Uterus (tissue), 3 donors: ENCODE measurements at regions not wholly inside any gene's neighbourhood (a gene's known extent, or its start where the extent isn't known, plus 50 kb on each side); places are given as distances from the start of the nearest gene placed in this dataset.

Experiments used
- DNase-seq, 2 donors: peaks; one replicate each; pipeline ENCODE4 v3.0.0-alpha.2; 2019 to 2020
- H3K27ac ChIP-seq, 2 donors: fragments of 200-600 bp; sonication (generic); 1 replicate in 1 of 2; 2 replicates in 1 of 2; pipeline ENCODE4 v1.5.1; 2016 to 2018
- H3K27me3 ChIP-seq, 2 donors: fragments of 200-600 bp; sonication (generic); one replicate each; pipeline ENCODE4 v1.5.1; 2018 to 2019; ENCODE audit warnings: control low read depth in 1 of 2
- H3K36me3 ChIP-seq, 2 donors: fragments of 200-600 bp; sonication (generic); one replicate each; pipeline ENCODE4 v1.5.1; 2019; ENCODE audit warnings: control low read depth in 1 of 2
- H3K4me1 ChIP-seq, 2 donors: fragments of 200-600 bp; sonication (generic); one replicate each; pipeline ENCODE4 v1.5.1; 2018 to 2019; ENCODE audit warnings: control low read depth in 1 of 2
- H3K4me3 ChIP-seq, 2 donors: fragments of 200-600 bp; sonication (generic); 1 replicate in 1 of 2; 2 replicates in 1 of 2; pipeline ENCODE4 v1.5.1; 2018 to 2019; ENCODE audit warnings: mild to moderate bottlenecking in 1 of 2
- H3K9me3 ChIP-seq, 2 donors: fragments of 200-600 bp; sonication (generic); one replicate each; pipeline ENCODE4 v1.5.1; 2019; ENCODE audit warnings: control low read depth in 1 of 2
- POLR2A ChIP-seq, 2 donors: fragments of 450-650 bp; IDR thresholded peaks; one replicate each; pipeline ENCODE4 v1.6.1; 2016; ENCODE audit warnings: antibody characterized with exemption in 2 of 2, mild to moderate bottlenecking in 1 of 2, moderate library complexity in 1 of 2
- intact Hi-C: fragments of 100-400 bp; cut with DNase I; formaldehyde crosslinking; loops from one replicate; pipeline ENCODE4 v1.15.1; 2023; ENCODE audit warnings: low total_unique reads
- TF ChIP-seq, protein P1 (sequence below), 4 experiments: fragments of 200-600 bp in 2 of 4; fragments of 450-650 bp in 2 of 4; sonication (generic) in 2 of 4; IDR thresholded peaks; one replicate each; pipeline ENCODE4 v1.5.1; 2016 to 2019; ENCODE audit warnings: antibody characterized with exemption in 4 of 4, mild to moderate bottlenecking in 2 of 4, moderate library complexity in 1 of 4
- donor health status: DM: yes; HTN: yes; CAD: no.

DNA sequence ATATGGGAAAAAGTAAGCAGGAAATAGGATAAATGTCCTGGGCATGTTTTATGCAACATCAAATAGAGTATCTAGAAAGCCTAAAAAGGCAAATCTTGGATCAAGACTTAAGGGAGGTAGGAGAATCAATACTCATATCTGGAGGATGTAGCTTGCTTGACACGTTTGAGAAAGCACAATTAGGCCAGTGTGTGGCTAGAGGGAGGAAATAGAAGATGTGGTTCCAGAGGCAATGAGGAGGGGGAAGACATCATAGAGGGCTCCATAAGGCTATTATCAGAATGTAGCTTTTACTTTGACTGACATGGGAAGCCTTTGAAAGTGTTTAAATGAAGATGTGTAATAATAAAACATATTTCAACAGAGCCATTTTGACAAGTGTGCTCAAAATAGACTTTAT is 200.7 kb upstream of the CDH12 start:
- Histone ChIP-seq H3K9me3 (no peaks in the 10 kb centered on the region), H3K27me3 (no peaks in the 10 kb centered on the region), H3K4me3 (no peak overlapping the region), H3K27ac (no peak overlapping the region), H3K36me3 (no peaks in the 10 kb centered on the region), H3K4me1 (no peaks in the 10 kb centered on the region)
- intact Hi-C loops: no loop called here
- TF ChIP-seq POLR2A (IDR thresholded peaks at IDR 0.05): no peak
- TF ChIP-seq, protein P1, sequence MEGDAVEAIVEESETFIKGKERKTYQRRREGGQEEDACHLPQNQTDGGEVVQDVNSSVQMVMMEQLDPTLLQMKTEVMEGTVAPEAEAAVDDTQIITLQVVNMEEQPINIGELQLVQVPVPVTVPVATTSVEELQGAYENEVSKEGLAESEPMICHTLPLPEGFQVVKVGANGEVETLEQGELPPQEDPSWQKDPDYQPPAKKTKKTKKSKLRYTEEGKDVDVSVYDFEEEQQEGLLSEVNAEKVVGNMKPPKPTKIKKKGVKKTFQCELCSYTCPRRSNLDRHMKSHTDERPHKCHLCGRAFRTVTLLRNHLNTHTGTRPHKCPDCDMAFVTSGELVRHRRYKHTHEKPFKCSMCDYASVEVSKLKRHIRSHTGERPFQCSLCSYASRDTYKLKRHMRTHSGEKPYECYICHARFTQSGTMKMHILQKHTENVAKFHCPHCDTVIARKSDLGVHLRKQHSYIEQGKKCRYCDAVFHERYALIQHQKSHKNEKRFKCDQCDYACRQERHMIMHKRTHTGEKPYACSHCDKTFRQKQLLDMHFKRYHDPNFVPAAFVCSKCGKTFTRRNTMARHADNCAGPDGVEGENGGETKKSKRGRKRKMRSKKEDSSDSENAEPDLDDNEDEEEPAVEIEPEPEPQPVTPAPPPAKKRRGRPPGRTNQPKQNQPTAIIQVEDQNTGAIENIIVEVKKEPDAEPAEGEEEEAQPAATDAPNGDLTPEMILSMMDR (IDR thresholded peaks at IDR 0.05): no peak
- DNase-seq: no peak

GRCh38 chr5:23042226-23042625 is 189.1 kb upstream of the CDH12 start:
- DNase-seq: no peak
- Histone ChIP-seq H3K36me3 (no peaks in the 10 kb centered on the region), H3K27ac (no peak overlapping the region), H3K9me3 (no peaks in the 10 kb centered on the region), H3K4me3 (no peak overlapping the region), H3K4me1 (no peaks in the 10 kb centered on the region), H3K27me3 (no peaks in the 10 kb centered on the region)
- no peak for TF ChIP-seq POLR2A (IDR thresholded peaks at IDR 0.05)
- TF ChIP-seq, protein P1 (IDR thresholded peaks at IDR 0.05): no peak
- intact Hi-C loops: no loop called here

DNA sequence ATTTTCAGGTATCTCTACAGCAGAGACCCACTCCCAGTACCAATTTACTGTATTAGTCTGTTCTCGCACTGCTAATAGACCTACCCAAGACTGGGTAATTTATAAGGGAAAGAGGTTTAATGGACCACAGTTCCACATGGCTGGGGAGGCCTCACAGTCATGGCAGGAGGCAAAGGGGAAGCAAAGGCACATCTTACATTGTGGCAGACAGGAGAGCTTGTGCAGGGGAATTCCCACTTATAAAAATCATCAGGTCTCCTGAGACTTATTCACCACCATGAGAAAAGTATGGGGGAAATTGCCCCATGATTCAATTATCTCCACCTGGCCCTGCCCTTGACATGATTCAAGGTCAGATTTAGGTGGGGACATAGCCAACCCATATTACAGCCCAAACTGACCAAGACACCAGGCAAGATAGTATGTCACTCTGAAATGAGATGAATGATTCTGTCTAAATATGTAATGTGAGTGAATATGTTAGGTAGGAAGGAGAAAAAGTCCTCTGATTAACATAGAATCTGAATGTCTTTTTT is 182.5 kb upstream of the CDH12 start:
- no peaks in the 10 kb centered on the region for H3K36me3 ChIP-seq
- H3K9me3 ChIP-seq: no peaks in the 10 kb centered on the region
- H3K4me3 ChIP-seq: no peak overlapping the region
- no peak overlapping the region for H3K27ac ChIP-seq
- intact Hi-C loops: no loop called here
- DNase-seq: no peak
- H3K4me1 ChIP-seq: no peaks in the 10 kb centered on the region
- no peaks in the 10 kb centered on the region for H3K27me3 ChIP-seq
- TF ChIP-seq, protein P1 (IDR thresholded peaks at IDR 0.05): no peak
- no peak for TF ChIP-seq POLR2A (IDR thresholded peaks at IDR 0.05)

GRCh38 chr5:23033864-23034263 is 180.7 kb upstream of the CDH12 start:
- Histone ChIP-seq H3K27me3 (no peaks in the 10 kb centered on the region), H3K27ac (no peak overlapping the region), H3K4me3 (no peak overlapping the region), H3K9me3 (no peaks in the 10 kb centered on the region), H3K36me3 (no peaks in the 10 kb centered on the region), H3K4me1 (no peaks in the 10 kb centered on the region)
- intact Hi-C loops: no loop called here
- no peak for TF ChIP-seq POLR2A (IDR thresholded peaks at IDR 0.05)
- TF ChIP-seq, protein P1 (IDR thresholded peaks at IDR 0.05): no peak
- no peak for DNase-seq

DNA sequence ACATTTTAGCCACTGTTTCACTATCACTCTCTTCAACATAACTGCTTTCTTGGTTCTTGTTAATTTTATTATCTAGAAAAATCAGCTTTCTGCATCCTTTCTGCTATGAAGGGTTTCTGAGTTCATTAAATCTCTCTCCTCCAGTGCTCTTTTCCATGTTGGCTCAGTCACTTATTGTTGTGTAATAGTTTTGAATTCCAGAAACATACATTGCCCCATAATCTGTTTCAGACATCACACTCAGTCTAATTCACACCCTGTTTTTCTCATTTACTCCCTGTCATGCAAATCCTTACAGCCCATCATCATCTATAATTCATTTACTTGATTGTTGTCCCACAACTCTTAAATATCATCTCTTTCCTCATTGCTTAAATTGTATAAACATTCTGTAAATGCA is 176.1 kb upstream of the CDH12 start:
- Histone ChIP-seq H3K4me3 (no peak overlapping the region), H3K27ac (no peak overlapping the region), H3K36me3 (no peaks in the 10 kb centered on the region), H3K9me3 (no peaks in the 10 kb centered on the region), H3K27me3 (no peaks in the 10 kb centered on the region), H3K4me1 (no peaks in the 10 kb centered on the region)
- intact Hi-C loops: no loop called here
- DNase-seq: no peak
- no peak for TF ChIP-seq POLR2A (IDR thresholded peaks at IDR 0.05)
- TF ChIP-seq, protein P1 (IDR thresholded peaks at IDR 0.05): no peak
